HG03060 (cell line): ENCODE measurements at regions not wholly inside any gene's neighbourhood (a gene's known extent, or its start where the extent isn't known, plus 50 kb on each side); places are given as distances from the start of the nearest gene placed in this dataset.

Experiments used
- ATAC-seq: cut with Tn5 transposase; IDR thresholded peaks from one replicate; pipeline ENCODE4 v1.9.1; 2021; ENCODE audit warnings: low read depth, moderate number of reproducible peaks; ENCODE audit not compliant: unreplicated experiment

DNA sequence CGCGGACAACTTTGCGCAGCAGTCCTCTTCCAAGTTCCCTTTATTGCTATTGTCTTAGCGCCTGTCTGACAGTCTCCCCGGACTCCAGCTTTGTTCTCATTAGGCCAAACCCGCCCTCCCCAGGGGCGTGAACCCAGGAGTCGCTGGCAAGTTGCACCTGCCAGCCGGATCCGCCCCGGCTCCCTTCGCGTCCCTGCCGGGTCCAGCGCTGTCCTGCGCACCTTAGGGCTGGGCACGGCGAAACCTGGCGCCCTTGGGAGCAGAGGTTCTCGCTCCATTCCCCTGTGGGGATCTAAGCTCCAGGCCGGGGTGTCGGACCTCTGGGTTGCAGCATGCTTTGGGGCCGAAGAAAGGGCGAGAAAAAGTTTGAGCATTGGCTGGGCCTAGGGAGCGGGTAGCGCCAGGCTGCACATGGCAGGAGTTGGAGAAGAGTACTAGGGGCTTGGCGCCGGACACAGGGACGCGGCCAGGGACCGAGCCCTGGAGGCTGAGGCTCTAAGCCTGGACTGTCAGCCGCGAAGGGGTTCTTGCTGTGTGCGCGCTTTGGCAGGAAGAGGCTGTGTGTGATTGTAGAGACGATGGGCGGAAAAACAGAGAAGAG is 335.1 kb upstream of the THRB start:
- ATAC-seq, result no peak

DNA sequence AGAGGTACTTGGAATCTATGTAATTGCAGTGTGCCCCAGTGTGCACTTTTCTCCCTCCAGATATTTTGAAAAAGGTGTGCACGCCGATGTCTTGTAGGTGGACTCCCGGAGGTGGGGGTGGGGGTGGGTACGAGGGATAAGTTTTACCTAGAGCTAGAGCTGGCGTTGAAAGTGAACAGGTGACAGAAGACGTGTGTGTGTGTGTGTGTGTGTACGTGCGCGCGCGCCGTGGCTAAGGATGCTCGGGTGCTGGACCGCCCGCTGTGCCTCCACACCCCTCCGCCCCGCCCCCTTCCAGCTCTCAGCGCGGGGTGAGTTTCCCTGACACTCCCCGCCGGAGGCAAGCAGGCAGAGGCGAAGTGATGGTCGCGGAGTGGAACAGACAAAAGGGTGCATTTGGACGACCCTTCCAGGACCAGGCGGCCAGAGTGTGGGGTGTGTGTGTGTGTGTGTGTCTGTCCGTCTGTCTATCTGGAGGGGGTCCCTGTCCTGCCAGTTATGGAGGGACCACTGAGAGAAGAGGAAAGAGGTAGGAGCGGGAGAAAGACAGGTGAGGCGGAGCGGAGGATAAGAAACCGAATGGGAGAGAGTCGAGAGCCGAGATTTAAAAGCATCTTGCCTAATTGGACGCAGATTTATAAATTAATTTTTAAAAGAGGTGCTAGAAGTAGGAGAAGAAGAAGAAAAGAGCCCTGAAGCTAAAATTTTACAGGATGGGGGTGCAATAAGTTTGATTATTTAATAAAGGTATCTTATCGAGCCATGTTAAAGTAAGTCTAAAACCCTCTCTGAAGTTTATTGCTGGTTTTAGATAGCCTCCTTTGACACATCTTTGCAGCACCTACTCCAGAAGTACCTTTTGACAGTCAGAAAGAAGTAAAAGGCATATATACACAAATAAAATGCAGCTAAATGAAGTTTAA is 335.8 kb upstream of the THRB start:
- ATAC-seq, result no peak

- no peak for ATAC-seq
Measured at GRCh38 chr3:24831221-24831620, 336.6 kb upstream of the THRB start.

DNA sequence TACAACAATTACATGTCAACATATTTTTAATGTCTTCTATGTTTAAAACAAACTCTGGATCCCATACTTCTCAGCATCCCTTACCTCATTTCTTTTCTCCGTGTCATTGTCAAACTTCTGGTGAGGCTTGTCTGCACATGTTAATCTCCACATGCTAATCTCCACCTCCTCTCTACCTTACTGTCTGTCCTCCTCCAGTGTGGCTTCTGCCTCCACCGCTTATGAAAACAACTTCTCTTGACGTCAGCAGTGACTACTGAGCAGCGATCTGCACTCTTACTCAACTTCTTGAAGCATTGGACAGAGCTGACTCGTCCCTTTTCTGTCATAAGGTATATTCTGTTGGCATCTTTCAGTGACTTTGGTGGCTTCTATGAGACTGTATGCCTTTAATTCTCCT is 338.2 kb upstream of the THRB start:
- no peak for ATAC-seq

DNA sequence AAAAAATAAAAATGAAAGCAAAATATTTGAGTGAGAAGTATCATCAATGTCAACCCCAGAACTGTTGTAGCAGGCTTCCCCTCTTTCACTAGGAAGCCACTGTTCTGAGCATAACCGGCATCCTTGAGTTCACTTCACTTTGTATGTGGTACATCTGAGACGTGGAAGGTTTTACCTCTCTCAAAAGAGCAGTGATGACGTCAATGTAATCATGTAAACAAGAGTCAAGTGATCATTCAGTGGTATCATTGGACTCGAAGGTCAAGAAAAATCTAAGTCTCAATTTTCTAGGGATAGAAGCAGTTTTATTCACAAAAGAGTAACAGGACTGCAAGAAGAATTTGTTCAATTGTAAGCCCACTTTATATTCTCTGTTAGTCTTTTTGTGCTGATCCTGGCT is 339.8 kb upstream of the THRB start:
- ATAC-seq, result no peak

DNA sequence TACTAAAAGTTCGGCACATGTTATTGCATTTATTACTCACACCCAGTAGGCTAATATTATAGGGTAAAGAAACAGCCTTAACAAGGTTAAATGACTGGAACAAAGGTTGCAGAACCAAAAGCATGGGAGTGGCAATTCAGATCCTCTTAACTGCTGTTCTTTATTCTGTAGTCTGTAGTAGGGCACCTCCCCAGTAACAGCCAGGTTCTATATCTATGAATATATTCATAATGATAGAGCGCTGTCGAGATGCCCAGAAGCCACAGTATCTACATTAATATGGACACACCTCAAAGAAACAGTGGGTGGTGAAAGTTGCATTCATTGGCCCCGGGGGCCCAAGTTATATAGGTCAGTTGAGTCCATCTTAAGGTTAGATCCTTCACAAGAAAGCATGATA is 340.9 kb upstream of the THRB start:
- no peak for ATAC-seq

- no peak for ATAC-seq
Measured at GRCh38 chr3:24837601-24838000, 343.0 kb upstream of the THRB start.

GRCh38 chr3:24838533-24838932 is 343.9 kb upstream of the THRB start:
- ATAC-seq, result no peak

DNA sequence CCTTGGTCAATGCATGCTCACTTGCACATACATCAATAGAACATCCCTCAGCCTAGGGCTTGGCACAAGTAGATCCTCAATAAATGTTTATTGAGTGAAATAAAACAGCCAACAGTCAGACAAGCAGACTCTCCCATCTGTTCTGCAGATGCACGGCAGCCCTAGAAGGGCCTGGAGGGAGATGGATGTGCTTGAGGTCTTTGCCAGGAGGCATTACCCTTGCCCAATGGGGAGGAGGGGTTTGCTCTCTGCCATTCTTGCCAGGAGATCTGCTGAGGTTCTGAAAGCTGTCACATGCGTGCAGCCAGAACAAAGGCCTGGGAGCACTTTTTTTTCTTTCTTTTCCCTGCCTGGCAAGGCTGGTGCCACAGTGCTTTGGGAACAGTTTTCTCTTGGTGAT is 349.3 kb upstream of the THRB start:
- no peak for ATAC-seq

DNA sequence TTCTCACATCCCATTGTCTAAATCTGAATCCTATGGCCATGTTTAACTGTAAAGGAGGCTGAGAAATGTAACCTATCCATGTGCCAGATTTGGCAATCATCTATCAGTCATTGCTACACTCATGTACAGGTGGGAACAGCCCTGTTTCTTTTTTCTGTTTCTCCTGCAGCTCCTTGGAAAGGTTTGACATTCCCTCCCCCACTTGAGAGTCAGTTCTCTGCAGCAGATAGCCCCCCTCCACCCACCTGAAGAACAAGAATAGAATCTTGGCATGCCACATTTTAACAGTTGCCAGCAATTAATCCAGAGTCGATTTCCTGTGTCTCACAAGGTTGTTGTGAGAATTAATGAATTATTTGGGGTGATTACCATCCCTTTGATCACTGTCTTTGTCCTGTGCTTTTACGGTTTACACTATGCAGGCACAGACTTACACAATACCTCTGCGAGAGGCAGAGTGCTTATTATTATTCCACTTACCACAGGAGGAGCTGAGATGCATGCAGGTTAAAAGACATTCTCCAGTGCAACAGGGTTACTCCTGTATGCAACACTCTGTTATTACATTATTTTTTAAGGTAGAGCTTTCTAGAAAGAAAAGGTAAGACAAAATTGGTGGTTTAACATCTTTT is 351.0 kb upstream of the THRB start:
- no peak for ATAC-seq

DNA sequence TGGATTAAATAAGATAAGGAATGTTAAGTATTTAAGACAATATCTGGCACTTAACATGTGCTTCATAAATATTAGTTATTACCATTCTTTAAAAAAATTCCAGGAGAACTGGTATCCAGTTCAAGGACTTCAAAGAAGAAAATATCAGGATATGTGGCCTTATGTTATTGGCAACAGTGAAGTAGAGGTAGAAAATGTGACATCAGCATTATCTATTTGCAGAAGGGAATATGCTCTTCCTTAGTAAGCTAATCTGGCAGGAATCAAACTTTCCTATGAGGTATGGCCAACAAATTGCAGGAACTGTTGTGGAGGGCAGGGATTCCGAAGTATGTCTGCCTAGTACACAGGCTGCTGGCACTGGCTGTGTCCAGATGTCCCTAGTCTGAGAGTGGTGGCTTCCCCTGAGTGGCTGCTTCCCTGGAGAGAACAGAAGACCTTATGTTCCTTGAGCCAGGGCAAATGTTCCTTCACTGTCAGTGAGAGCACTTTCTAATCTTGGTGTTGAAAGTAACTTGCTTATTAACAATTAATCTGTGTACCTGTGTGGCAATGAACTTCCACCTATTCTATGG is 351.7 kb upstream of the THRB start:
- ATAC-seq, result no peak

- ATAC-seq, result no peak
Measured at GRCh38 chr3:24850245-24850644, 355.6 kb upstream of the THRB start.

- no peak for ATAC-seq
Measured at GRCh38 chr3:24853685-24854490, 359.2 kb upstream of the THRB start.

DNA sequence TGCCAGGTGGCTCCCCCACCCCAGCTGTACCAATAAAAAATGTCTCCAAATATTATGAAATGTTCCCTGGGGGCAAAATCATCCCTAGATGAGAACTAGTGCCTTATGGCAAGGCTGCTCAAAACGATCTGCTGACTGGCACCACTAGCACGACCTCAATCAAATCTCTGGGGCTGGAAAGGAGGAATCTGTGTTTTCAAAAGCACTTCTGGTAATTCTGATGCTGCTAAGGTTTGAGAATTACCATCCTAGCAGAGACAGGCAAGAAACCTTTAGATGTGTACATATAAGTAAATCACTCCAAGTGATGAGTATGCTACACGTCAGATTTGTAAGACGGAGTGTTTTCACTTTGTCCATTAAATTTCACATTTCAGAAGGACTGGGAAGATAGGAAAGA is 360.1 kb upstream of the THRB start:
- no peak for ATAC-seq

DNA sequence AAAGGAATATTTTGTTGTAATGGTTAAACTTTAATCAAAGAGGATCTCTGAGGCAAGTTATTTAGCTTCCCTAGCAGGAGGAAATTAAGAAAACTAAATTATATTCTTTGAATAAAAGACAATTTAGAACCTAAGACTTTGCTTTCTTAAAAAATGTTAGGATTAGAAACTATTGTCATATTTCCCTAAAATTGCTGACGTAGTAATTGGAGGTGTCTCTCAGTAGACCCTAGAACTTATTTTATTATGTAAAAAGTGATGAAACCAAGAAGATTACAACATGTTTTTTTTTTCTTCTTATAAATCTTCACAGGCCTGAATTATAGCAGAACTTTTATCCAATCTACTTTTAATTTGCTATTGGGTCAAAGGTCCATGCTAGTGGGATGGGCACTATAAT is 363.3 kb upstream of the THRB start:
- ATAC-seq, result no peak

DNA sequence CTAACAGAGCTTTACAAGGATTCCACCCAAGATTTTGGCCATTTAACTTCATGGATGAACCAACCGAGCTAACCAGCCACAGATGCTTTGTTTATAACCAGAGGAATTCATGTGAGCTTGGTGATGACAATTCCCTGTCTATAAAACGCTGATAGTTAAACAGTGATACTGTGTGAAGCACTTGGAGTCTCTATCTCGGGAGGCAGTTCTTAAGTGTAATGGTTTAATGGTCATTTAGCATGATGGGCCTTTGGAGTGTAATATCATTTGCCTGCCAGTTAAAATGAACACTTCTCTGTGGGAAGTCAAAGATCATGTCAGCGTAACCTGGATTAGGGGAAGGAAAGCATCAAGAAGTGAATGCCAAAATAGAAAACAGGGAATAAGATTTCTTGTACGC is 368.6 kb upstream of the THRB start:
- no peak for ATAC-seq

DNA sequence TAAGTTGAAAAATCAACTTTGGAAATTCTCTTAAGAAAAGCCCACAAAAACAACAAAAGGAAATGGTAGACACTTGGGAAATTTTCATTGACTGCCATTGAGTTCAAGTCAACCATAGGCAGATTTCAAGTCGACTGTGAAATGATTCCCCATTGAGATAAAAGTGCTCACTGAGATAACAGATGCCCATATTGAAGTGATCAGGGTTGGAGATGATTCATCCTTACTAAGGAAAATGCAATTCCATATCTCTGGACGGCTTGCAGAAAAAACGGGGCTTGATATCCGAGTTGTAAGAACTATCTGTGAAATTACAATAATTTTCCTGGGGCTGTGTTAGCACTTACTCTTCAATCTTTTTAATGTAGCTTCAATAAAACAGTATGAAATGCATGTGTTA is 373.1 kb upstream of the THRB start:
- ATAC-seq, result no peak

DNA sequence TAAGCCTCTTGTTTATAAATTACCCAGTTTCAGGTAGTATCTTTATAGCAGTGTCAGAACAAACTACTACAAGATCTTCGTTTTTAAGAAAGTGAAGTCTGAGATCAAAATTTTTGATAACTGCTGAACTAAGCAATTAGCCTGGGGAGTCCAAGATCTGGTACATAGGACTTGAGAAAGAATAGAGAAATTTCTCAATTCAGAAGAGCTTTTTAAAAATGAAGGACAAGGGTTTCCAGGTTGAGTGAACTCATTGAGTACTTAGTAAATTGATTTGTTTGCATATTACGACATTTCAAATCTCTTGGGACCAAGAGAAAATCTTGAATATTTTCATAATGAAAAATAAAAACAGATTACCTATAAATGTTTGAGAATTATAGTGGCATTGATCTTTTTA is 386.6 kb upstream of the THRB start:
- ATAC-seq, result no peak

DNA sequence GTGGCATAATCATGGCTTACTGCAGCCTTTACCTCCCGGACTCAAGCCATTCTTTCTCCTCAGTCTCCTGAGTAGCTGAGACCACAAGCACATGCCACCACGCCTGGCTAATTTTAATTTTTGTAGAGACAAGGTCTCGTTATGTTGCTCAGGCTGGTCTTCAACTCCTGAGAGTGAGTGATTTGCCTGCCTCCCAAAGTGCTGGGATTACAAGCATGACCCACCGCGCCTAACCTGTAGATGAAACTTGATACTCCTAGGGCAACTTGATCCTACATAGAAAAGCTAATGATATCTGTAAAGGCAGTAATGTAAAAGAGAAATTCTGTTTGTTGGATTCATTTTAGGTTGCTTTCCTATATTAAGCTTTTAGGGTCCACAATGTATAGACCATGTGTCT is 391.9 kb upstream of the THRB start:
- ATAC-seq, result no peak

GRCh38 chr3:24890012-24890411 is 395.4 kb upstream of the THRB start:
- no peak for ATAC-seq

- no peak for ATAC-seq
Measured at GRCh38 chr3:24899373-24899772, 404.7 kb upstream of the THRB start.
